Right ventricle myocardium inferior (tissue), 1 donor: ENCODE measurements at regions not wholly inside any gene's neighbourhood (a gene's known extent, or its start where the extent isn't known, plus 50 kb on each side); places are given as distances from the start of the nearest gene placed in this dataset.

ENCODE experiments used
- ATAC-seq: fragments of 200-7000 bp; cut with Tn5 transposase; one replicate; pipeline ENCODE4 v1.9.1; 2020; ENCODE audit warnings: mild to moderate bottlenecking, moderate library complexity
- DNase-seq: peaks from one replicate; pipeline ENCODE4 v3.0.0; 2021; ENCODE audit errors: missing footprints
- intact Hi-C: fragments of 100-400 bp; cut with DNase I; formaldehyde crosslinking; loops from one replicate; pipeline ENCODE4 v1.11.0; 2022
- donor health status: DM: no; HTN: yes; CAD: no; lungs with severe emphysema.

DNA sequence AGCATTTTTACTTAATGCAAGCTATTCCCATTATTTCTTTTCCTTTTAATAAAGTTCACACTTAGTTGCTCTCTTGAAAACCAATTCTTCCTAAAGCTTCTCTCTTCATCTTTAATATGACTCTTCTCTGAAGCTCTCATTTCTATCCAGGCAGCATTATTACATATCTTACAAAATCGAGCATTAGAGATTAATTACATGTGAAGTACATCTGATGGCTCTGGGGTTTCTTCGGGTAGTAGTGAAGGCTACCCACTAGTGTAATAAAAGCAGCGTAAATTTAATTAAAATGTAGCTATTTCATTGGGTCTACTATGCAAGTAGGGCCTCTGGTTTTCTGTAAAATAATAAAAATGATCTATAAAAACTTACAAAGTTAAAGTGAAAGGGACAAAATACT lies 513.6 kb upstream of the DPH6 start:
- no peak for DNase-seq

DNA sequence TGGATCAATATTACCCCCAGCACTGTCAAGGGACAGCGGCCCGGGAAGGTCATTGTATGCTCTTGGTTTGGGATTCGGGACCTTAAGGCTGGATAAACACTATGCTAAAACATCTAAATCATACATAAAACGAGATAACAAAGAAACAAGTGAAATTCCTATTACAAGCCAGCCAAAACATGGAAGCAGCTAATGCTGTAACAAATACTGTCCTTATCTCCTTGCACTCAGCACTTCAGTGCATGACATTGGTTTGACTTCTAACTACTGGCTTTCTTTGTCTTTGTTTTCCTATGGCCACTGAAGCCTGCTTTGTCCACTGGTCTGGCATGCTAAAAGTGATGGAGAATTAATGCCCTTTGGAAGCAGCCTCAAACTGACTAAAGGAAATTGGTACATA lies 516.4 kb upstream of the DPH6 start:
- intact Hi-C loops = no loop called here
- ATAC-seq = peak; percentile 52
- DNase-seq = no peak

More for the DNA sequence above, 513.6 kb upstream of the DPH6 start:
- intact Hi-C loops = loop anchor here (10.0 kb wide), 1 partner anchor 1075 kb away; no protein-coding TSS in a partner anchor
- no peak for ATAC-seq

DNA sequence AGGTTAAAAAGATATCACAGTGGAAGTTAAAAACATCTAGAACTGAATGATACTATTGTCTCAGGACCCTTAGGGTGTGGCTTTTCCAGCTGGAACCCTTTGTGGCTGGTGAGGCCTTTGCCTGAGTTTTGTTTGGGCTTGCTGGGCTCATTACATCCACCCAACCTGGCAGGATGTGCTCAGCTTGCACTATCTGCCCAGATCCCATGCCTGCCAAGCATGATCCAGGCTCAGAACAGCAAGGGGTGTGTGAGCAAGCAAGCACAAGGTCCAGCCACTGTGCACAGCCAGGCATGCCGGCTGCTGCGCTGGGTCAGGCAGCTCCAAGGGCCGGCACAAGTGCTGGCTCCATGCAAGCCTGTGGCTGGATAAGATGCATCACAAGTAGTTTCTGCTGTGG lies 512.7 kb upstream of the CDIN1 start:
- ATAC-seq (peak; percentile 42), DNase-seq (no peak)
- intact Hi-C loops = no loop called here

DNA sequence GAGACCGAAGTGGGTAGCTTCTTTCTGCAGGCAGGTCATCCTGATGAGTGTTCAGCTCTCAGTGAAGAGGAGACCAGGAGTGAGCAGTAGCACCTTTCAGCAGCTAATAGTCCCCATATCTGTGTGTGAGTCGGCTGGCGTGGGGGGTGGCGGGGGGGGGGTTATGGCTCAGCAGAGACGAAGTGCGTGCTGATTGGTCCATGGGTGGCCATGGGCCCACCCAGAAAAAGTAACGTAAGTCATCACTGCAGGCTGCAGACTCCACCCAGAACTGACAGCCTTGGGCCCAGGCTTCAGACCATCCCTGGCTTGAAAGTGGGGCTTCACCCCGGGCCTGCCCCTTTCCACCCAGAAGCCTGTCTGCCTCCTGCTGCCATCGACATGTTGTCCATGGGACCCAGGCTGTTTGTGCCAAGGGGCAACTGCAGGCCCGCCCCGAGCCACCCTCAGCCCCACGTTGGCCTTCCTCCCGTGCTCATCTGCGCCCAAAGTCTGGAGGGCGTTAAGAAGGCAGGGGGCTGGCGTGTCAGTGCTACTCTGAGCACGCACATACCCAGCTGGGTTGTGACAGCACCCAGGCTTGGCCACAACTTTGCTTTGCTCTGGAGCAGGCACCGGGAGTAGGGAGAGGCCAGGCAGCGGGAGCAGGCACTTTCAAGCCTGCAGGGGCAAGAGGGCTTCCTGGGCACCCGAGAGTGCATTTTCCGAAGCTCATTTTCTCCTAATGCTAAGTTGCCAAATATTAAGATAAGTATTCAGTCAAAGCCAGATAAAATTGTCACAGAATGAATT lies 511.7 kb upstream of the CDIN1 start:
- intact Hi-C loops = no loop called here
- DNase-seq (peak; percentile 62), ATAC-seq (no peak)

DNA sequence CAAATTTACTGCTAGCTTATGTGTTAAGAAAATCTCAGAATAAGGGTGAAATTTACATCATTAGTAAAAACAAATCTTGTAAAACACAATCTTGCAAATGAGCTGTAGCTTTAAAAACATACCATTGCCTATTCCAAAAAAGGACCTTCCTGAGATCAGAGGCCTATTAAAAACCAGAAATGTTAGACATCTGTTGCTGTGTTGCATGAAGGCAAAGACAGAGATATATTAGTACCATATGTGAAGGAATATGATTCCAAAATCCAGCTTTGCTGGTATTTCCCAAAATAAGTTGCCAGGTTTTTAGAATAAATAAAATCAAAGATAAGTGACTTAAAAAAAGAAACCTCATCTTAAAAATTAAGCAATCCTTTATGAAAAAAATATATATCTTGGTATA lies 504.1 kb upstream of the CDIN1 start:
- intact Hi-C loops = no loop called here
- ATAC-seq (no peak), DNase-seq (no peak)

DNA sequence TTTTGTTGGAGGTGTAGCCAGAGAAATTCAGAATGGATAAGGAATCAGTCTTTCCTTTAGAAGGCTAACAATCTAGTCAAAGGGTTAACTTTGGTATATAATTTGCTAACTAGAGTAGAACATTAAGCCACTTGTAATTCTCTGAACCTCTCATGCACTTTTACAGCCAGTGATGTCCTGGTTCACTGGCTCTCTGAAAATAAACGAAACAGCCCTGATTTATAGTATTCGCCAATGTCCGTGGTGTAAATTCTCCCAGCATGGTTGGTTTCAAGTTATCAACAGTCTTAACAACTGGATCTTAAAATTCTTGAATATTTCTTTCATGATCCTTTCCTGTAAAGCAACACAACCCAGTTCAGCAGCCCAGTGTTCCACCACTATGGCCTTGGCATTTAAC lies 500.4 kb upstream of the CDIN1 start:
- intact Hi-C loops = no loop called here
- no peak for DNase-seq
- no peak for ATAC-seq

DNA sequence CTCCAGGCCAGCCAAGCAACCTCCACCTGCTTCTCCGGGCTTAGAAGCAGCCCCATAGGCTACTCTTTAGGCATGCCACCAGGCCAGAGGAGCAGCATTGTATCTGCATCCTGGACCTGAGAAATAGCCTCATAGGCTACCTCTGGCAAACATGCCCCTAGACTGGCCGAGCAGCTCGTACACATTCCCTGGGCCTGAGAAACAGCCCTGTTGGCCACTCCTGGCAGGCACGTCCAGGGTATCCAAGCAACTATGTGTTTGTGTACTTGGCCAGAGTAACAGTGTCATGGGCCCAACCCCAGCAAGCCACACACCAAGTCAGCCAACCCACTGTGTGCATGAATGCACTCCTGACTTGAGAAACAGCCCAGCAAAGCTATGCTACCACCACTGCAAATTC lies 498.7 kb upstream of the CDIN1 start:
- no peak for DNase-seq
- intact Hi-C loops = no loop called here
- peak; percentile 80 for ATAC-seq

DNA sequence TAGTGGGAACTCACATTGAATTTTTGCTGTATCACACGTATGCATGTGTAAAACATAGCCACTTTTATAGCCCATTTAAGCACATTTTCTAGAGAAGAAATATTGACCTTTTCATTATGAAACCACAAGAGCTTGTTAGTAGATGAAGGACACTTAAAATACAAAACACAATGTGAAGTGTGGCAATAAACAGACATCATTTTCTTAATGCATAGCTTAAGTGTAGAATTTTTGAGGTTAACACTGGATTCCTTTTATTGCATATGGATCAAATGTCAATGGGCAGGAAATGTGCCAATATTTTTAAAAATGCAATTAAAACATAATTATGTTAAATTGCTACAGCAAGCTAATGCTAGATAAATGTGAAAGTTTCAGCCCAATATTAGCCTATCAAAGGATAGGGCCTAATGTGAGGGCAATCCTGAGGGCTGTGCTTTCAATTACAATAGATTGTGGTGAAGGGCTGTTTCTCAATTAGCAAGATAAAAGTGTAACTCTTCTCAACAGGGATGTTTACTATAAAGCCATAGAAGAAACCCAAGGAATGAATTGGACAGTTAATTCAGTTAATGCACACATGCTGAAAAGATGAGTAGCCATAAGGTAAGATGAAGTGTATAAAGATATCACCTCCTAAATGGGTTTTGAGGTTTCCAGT lies 489.0 kb upstream of the CDIN1 start:
- ATAC-seq (no peak), DNase-seq (no peak)
- intact Hi-C loops = no loop called here

DNA sequence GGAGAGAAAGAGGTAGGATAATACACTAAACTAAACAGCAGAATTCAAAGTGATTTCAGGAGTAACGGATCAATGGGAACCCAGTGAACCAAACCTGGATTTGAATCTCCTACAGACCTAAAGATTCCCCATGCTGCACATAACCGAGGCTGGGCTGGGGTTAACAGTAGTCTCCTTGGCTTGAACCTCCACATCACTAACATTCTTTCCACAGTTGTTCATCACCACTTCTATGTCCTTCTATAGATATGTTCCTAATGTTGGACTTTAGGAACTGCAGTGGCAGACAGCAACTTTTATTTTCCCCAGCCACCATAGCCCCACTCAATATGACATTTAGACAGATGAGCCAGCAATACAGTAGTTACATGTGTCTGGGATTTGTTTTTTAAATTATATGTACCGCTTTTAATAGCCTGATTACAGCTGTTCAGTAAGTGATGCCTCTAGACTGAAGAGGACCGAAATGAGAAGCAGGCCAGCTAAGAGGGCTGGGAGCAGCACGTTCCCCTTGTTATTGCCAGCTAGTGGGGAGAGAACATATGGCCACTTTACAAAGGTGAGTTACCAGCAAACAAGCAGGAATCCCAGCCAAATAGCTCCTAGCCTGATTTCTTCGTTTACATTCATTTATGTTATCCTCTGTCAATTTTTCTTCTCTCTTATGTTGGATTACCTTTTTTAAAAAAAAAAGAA lies 472.6 kb upstream of the CDIN1 start:
- DNase-seq (no peak), ATAC-seq (peak; percentile 79)
- intact Hi-C loops = no loop called here

DNA sequence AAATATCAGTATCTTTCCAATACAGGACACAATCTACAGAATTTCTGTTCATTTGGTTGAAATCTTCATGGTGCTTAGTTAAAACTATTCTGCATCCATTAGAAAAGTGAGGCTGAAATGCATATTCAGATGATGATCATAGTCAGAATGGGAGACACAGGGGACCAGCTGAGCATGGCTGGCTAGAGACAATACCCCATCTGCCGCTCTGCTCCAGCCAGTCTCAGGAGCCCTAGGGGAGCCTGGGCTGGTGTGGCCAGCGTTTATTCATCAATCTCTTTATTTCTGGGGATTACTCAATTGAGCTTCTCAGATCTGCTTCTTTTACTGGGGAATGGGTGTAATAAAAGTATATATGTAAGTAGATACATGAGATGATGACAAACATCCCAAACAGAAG lies 470.9 kb upstream of the CDIN1 start:
- intact Hi-C loops = no loop called here
- DNase-seq (no peak), ATAC-seq (no peak)

DNA sequence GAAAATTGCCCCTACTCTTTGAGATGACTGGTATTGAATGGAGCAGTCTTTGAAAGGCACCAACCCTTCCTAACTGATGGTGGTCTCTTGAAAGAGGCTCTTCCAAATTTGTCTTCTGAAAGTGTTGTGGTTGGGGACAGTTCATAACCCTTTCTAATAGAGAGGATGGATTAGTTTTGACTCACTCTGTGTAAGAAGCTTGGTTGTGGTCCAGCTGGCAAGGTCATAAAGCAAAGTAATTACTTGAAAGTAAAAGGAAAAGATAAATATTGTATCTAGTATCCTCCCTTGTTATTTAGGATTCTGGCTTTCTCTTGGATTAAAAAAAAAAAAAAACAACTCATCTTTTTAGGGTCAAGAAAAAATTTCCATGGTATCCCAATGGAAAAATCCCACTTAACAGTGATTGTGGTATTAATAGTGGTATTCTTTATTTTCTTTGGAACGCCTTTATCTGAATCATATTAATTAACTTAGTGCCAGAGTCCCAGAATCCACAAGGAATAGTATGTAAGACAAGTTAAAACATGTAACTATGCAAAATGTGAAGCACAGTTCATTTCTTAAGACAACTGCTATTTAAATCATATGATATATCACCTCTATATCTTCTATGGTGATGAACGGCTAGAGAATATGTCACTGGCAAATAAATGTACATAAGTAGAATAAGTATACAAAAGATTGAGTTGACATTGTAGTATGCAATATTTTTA lies 469.3 kb upstream of the CDIN1 start:
- ATAC-seq = no peak
- DNase-seq = no peak
- intact Hi-C loops = no loop called here

DNA sequence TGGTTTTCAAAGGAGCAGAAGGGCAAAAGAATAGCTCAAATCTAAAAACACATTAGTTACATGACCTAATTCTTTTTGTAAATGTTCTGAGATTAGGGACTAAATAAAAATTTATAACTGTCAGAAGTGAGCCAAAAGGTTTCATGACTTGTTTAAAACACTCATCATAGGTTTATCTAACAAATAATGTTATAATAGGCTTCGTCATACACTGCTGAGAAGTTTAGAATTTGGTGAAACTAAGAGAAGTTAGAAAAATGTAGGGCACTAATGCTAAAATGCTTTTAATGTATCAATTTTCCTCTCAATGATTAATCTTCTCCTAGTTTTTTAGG lies 468.8 kb upstream of the CDIN1 start:
- ATAC-seq (no peak), DNase-seq (no peak)
- intact Hi-C loops = no loop called here

DNA sequence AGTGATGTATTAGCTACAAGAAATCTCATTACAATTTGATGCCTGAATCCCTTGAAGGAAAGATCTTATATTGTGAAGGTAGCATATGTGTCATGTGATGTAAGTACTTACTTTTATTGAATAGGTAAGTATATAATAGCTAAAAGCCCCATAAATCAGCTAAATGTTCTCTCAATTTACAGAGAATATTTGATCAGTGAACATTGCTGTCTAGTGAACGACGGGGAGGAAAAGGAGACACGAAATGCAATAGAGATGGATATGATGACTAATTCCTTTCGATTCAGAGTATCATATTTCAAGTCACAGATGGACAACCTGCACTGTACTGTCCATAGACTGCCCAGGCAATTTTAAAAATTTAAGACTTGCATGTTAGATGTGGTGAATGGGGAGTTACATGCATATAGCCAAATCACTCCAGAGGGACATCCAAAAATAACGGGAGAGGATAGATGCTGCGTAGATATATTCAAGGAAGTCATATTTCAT lies 462.1 kb upstream of the CDIN1 start:
- intact Hi-C loops = no loop called here
- ATAC-seq (no peak), DNase-seq (no peak)

DNA sequence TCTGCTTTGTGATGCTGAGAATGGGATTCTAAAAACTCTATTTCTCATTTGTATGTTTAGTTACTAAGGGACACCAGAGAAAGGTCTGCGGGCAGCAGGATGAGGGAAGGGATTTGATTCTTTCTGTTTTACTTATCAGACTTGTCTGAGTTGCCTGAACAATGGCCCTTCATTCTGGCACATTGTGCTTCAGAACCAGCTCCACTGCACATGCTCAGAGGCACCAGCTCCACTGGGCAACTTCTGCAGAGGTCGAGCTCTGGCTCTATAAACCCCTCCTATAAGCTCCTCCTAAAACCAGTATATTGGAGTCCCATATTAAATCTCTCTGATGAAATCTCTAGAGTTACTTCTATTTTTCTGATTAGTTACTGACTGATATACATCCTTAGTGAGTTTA lies 453.2 kb upstream of the CDIN1 start:
- DNase-seq (no peak), ATAC-seq (no peak)
- intact Hi-C loops = no loop called here

DNA sequence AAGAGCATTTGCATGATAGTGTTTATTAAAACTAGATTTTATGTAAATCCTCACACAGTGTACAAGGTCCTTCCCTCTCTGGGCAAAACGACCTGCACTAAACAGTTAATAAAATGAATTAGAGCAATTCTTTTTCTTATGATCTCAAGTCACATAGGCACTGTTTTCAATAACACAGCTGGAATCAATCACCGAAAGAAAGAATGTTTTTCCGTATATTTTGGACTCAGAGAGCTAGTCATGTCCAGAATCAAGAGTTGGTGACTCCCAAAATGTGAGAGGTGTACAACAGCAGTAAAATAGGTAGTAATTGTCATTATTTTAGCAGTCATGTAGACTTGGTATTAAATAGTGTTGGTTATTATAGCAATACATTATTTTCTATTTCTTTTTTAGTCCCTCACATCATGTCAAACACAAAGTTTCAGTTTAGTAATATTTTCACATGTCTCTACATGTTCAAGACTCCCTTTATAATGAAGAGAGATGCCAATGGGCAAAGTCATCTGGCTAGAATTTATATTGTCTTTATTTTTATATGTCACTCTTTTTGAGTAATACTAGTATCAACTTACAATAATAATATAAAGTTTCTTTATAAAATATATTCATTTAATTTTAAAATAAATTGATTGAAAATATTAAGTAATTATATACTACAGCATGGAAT lies 448.6 kb upstream of the CDIN1 start:
- intact Hi-C loops = no loop called here
- ATAC-seq (no peak), DNase-seq (no peak)

DNA sequence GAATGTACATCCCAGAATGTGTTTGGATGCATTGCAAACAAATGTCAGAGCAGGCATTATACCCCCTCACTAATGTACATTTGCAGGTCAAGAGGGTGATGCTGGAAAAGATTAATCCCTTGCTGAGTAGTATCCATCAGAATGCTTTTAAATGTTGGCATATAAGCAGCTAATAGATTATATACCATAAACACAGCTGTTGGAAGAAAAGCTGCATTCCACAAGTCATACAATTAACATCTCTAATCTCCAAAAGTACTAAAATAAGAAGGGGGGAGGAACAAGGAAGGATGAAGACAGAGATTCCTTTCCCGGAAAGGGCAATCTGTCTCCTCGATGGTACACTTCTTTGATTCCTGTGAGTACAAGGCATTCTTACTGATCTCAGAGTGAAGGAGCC lies 445.7 kb upstream of the CDIN1 start:
- ATAC-seq (no peak), DNase-seq (no peak)
- intact Hi-C loops = no loop called here

DNA sequence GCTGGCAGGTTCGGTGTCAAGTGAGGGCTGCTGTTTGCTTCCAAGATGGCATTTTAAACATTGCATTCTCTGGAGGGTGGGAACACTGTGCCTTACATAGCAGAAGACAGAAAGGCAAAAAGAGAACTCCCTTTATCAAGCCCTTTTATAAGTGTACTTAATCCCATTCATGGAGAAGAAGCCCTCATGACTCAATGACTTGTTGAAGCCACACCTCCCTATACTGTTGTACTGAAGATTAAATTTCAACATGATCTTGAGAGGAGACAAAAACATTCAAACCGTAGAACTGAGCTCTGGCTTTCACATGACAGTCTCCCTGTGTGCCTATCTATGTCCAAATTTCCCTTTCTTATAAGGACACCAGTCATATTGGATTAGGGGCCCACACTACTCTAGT lies 443.4 kb upstream of the CDIN1 start:
- no peak for ATAC-seq
- intact Hi-C loops = no loop called here
- no peak for DNase-seq

DNA sequence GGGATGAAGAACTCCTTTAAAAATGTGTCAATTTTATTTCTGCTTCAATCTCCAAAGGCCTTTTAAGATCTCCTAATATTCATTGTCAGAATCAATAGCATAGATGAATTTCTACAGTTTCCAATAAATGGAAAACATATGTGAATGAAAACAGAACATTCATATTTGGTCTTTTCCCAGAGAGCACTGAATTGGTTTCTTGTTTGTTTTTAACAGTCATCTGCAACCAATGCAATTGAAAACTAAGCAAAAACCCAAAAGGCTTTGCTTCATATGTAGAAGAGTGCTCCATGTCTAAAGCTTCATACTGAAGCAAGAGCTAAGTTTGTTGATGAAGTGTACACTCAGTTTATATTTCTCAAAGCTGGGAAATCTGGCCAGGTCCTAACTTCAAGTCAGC lies 426.5 kb upstream of the CDIN1 start:
- ATAC-seq = no peak
- intact Hi-C loops = no loop called here
- DNase-seq = no peak

DNA sequence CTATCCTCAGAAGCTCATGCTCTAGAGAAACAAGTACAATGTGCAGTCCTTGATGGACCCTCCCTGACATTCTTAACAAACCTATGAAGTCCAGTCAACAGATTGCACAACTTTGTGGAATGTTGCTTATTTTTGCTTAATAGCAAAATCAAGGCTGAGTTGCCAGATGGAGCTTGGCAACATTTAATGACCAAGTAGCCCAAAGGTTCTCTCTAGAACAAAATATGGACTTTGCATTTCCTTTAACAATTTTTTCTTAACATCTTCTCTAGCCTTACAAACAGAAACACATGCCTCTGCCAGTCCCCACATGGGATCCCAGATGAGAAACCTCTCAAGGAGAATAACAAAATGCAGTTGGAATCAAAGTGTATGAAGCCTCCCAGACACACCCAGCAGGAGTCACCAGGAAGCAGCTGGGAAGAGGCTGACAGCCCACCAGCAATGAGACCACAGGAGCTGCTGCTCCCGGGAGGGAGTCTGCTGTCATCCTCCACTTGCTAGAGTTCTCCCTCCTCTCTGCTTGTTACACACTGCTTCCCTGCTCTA lies 422.5 kb upstream of the CDIN1 start:
- ATAC-seq (peak; percentile 82), DNase-seq (no peak)
- intact Hi-C loops = no loop called here
